ENCODE measurements at regions not wholly inside any gene's neighbourhood (a gene's known extent, or its start where the extent isn't known, plus 50 kb on each side); places are given as distances from the start of the nearest gene placed in this dataset.

DNA sequence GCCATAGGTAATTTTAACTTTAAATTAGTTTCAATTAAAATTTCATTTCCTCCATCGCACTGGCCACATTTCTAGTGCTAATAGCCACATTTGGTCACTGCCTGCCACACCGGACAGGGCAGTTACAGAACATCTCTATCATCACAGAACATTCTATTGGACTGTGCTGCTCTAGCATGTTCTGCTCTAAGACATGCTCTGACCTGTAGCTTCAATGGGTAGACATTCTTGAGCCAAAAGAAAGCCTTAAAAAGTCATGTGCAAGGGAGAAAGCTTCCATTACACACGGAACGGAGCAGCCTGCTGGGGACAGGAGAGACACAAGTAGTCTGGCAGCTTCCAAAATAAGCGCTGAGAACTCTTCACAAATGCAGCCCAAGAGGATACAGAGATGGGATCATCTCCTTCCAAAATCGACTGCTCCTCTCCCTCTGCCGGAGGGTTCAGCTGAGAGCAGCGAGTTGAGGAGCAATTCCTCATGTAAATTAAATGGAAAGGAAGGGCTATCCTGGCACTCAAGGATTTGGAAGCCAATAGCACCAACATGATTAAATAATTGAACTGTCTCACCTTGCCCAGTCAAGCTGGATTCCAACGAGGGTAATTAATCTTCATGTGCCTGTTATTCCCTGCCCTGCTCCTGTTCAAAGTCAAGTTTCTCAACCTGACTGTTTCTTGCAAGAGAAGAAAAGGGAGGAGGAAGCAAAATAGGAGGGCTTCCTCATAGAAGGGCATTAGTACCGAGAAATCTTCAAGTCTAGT is 336.4 kb upstream of the NOCT start:
- TF ChIP-seq, protein P1, sequence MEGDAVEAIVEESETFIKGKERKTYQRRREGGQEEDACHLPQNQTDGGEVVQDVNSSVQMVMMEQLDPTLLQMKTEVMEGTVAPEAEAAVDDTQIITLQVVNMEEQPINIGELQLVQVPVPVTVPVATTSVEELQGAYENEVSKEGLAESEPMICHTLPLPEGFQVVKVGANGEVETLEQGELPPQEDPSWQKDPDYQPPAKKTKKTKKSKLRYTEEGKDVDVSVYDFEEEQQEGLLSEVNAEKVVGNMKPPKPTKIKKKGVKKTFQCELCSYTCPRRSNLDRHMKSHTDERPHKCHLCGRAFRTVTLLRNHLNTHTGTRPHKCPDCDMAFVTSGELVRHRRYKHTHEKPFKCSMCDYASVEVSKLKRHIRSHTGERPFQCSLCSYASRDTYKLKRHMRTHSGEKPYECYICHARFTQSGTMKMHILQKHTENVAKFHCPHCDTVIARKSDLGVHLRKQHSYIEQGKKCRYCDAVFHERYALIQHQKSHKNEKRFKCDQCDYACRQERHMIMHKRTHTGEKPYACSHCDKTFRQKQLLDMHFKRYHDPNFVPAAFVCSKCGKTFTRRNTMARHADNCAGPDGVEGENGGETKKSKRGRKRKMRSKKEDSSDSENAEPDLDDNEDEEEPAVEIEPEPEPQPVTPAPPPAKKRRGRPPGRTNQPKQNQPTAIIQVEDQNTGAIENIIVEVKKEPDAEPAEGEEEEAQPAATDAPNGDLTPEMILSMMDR (IDR thresholded peaks at IDR 0.05; ENCODE audit: low read length, missing control alignments), result no peak
- H3K4me3 ChIP-seq (replicated peaks; ENCODE audit: low read depth, low read length), result no peak overlapping the region
- DNase-seq (ENCODE audit: low read depth), result no peak

DNA sequence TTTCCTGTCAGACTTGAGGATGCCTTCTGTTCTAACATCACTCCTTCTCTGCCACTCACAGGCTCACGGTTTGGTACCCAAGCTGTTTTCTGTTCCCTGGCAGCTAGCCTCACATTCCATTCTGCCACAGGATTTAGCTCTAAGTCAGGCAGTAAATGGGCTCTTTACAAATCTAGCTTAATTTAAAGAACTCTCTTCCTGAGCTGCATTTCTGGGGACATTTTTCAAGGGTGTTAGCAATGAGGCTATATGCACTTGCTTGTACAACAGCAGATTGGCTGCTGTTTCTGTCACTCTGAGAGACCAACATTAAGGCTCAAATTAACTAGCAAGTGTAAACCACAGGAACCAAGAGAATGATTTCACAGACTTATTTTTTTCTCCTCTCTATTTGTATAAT is 337.8 kb upstream of the NOCT start:
- H3K4me3 ChIP-seq (replicated peaks; ENCODE audit: low read depth, low read length), result no peak overlapping the region
- TF ChIP-seq, protein P1 (IDR thresholded peaks at IDR 0.05; ENCODE audit: low read length, missing control alignments), result no peak
- DNase-seq (ENCODE audit: low read depth), result no peak

DNA sequence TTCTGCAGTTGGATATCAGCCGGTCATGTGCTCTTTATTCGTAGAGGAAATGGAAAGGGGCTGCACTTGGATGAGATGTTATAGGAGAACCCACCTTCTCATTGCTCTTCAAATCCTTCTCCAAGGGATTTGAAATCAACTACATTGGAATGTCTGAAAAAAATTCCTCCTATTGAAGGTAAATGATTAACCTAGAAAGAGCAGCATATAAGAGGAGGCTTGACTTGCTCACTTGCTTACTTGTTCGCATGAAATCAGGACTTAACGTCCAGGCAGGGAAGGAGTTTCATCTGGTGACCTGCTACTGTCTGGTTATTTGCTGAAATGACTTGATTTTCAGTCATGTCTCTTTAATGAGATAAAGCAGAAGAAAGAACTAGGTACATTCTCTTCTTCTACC is 338.4 kb upstream of the NOCT start:
- DNase-seq (ENCODE audit: low read depth), result no peak
- no peak overlapping the region for H3K4me3 ChIP-seq (replicated peaks; ENCODE audit: low read depth, low read length)
- TF ChIP-seq, protein P1 (IDR thresholded peaks at IDR 0.05; ENCODE audit: low read length, missing control alignments), result no peak

DNA sequence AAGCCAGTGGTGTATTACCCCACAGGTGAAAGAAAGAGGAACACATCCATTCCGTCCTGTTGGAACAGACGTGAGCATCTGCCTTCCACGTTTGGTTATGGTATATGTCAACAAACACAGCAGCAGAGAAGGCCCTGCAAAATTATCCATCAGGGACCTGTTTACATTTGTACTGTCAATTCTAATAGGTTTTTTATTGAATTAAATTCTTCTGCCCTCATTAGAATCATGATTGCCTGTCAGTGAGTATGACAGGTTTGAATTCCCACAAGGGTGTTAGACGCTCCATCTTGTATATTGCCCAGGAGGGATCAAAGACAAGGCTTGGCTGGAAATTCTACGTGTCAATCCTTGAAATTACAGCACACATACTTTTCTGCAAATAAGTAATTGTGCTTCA is 339.9 kb upstream of the NOCT start:
- H3K4me3 ChIP-seq (replicated peaks; ENCODE audit: low read depth, low read length), result no peak overlapping the region
- no peak for DNase-seq (ENCODE audit: low read depth)
- TF ChIP-seq, protein P1 (IDR thresholded peaks at IDR 0.05; ENCODE audit: low read length, missing control alignments), result no peak

DNA sequence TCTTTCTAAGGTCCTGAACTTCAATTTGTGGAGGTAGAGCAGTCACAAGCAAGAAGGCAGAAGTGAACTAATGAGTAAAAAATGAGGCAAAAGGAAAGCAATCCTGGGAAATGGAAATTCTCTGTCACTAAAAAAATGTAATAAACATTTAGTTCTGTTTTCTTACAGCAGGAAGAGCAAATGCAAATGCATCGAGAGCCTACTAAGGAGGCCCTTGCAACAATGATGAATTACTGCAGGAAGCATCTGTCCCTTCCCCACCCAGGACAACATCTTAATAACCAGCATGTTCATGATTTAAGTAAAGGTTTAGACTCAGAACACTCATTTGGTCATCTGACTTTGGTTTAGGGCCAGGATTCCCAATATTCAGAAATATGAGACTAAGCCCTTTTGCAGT is 341.4 kb upstream of the NOCT start:
- H3K4me3 ChIP-seq (replicated peaks; ENCODE audit: low read depth, low read length), result no peak overlapping the region
- DNase-seq (ENCODE audit: low read depth), result no peak
- TF ChIP-seq, protein P1 (IDR thresholded peaks at IDR 0.05; ENCODE audit: low read length, missing control alignments), result no peak

DNA sequence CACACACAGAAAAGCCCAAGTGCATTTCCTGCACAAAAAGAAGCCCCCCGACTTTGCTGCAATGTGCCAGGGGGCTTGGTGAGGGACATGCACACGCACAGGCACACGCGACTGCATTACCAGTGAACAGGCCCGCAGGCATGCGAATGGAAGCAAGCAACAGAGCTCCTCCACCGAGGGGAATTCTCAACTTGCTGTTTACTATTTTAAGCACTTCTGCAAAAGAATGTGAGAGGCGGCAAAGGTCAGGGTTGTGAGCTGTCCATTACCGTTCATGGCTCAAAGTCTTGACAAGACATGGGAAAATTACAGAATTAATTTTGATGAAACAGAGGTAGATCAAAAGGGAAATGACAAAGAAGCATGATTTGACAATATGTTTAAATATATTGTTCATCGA is 342.5 kb upstream of the NOCT start:
- TF ChIP-seq, protein P1 (IDR thresholded peaks at IDR 0.05; ENCODE audit: low read length, missing control alignments), result no peak
- H3K4me3 ChIP-seq (replicated peaks; ENCODE audit: low read depth, low read length), result no peak overlapping the region
- no peak for DNase-seq (ENCODE audit: low read depth)

DNA sequence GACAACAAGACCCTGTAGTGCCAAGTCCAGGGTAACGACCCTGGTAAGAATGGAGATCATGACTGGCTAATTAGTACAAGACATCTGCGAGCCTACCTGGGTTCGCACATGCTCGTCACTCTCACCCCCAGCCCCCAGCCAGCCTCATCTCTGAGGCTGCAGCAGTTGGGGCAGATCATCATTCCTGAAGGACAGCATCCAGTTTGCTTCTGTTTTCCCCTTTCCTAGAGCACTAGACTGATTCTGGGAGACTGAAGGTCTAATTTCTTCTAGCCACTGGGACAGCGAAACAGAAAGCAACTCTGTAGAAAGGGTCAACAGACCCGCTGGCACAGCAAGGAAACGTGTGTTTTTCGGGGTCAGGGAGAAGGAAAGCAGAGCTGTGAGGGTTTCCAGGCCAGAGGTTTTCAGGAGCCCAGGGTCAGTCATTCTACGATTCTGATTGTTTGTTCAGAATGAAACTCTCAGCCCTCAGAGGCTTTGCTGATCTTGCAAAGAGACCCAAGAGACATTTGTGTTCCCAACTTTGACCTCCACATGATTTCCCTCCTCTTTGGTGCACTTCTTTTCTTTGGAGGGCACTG is 343.1 kb upstream of the NOCT start:
- no peak overlapping the region for H3K4me3 ChIP-seq (replicated peaks; ENCODE audit: low read depth, low read length)
- no peak for DNase-seq (ENCODE audit: low read depth)
- TF ChIP-seq, protein P1 (IDR thresholded peaks at IDR 0.05; ENCODE audit: low read length, missing control alignments), result no peak

Data from fibroblast of pulmonary artery (primary cell).